Panc1 (cell line): ENCODE measurements at regions not wholly inside any gene's neighbourhood (a gene's known extent, or its start where the extent isn't known, plus 50 kb on each side); places are given as distances from the start of the nearest gene placed in this dataset.

ENCODE experiments used
- ATAC-seq: fragments of 200-7000 bp; cut with Tn5 transposase; 2 replicates; pipeline ENCODE4 v1.9.1; 2020; ENCODE audit warnings: mild to moderate bottlenecking, moderate library complexity
- BruUV-seq: library from RNA; stranded (reverse); fragments of 400-500 nt; replicated peaks from 2 replicates; lab custom pipeline; 2021; lab: Mats Ljungman, UMichigan
- CTCF ChIA-PET: fragments of 300-600 bp; sonication (Branson Sonifier 250); formaldehyde crosslinking; loops from one replicate; lab custom pipeline; 2022; ENCODE audit warnings: antibody characterized with exemption; lab: Charles Lee
- POLR2A ChIA-PET: fragments of 300-600 bp; sonication (Branson Sonifier 250); formaldehyde crosslinking; loops from one replicate; lab custom pipeline; 2022; ENCODE audit warnings: antibody characterized with exemption; lab: Charles Lee
- DNase-seq: peaks from one replicate; pipeline ENCODE4 v3.0.0-alpha.2; 2010; ENCODE audit warnings: low read depth, low spot score
- H3K27ac ChIP-seq: 2 replicates; pipeline ENCODE4 v1.5.1; 2011; ENCODE audit warnings: mild to moderate bottlenecking, low read length, inconsistent platforms
- H3K27me3 ChIP-seq: fragments of 200-500 bp; sonication (Bioruptor generic); 2 replicates; pipeline ENCODE4 v1.6.0; 2014; ENCODE audit warnings: low read length, inconsistent platforms; ENCODE audit not compliant: control insufficient read depth, insufficient read depth
- H3K36me3 ChIP-seq: fragments of 200-500 bp; sonication (Bioruptor generic); 2 replicates; pipeline ENCODE4 v1.5.1; 2014; ENCODE audit warnings: inconsistent platforms, mild to moderate bottlenecking, low read length, moderate library complexity; ENCODE audit not compliant: control insufficient read depth, insufficient read depth
- H3K4me1 ChIP-seq: 2 replicates; pipeline ENCODE4 v1.5.1; 2011; ENCODE audit warnings: inconsistent platforms, mild to moderate bottlenecking, low read length, moderate library complexity; ENCODE audit not compliant: control insufficient read depth, insufficient read depth
- H3K4me3 ChIP-seq, 2 experiments: 2 replicates each; pipeline ENCODE4 v1.5.1; 2011 to 2012; ENCODE audit warnings: low read depth in 2 of 2, low read length in 2 of 2, mild to moderate bottlenecking in 2 of 2, inconsistent platforms in 1 of 2, moderate library complexity in 1 of 2
- H3K9me3 ChIP-seq: fragments of 200-500 bp; sonication (Bioruptor generic); 2 replicates; pipeline ENCODE4 v1.5.1; 2014; ENCODE audit warnings: low read depth, mild to moderate bottlenecking, inconsistent platforms, low read length, moderate library complexity; ENCODE audit not compliant: control insufficient read depth, insufficient read depth
- POLR2AphosphoS5 ChIP-seq: IDR thresholded peaks from 2 replicates; pipeline ENCODE4 v1.6.1; 2012; ENCODE audit warnings: mild to moderate bottlenecking, low read depth, low read length, moderate library complexity
- SIN3A ChIP-seq: IDR thresholded peaks from 2 replicates; pipeline ENCODE4 v1.6.1; 2012; ENCODE audit warnings: low read depth, mild to moderate bottlenecking, low read length, moderate library complexity, borderline replicate concordance; ENCODE audit not compliant: insufficient read depth
- TCF7L2 ChIP-seq: IDR thresholded peaks from 2 replicates; pipeline ENCODE4 v1.6.1; 2011; ENCODE audit warnings: mild to moderate bottlenecking, low read depth, low read length, inconsistent platforms
- in situ Hi-C: cut with HindIII; loops from 2 replicates; pipeline ENCODE4 v1.10.0; 2016; ENCODE audit warnings: low sequenced_read_pairs, low pct_unique_long_range_greater_than_20kb
- intact Hi-C: fragments of 100-400 bp; cut with micrococcal nuclease; formaldehyde crosslinking; loops from one replicate; pipeline ENCODE4 v1.10.0; 2022; ENCODE audit not compliant: unreplicated experiment
- TF ChIP-seq, protein P1 (sequence below): fragments of 450-650 bp; IDR thresholded peaks from 2 replicates; pipeline ENCODE4 v1.5.1; 2017; ENCODE audit warnings: mild to moderate bottlenecking
- TF ChIP-seq, protein P2 (sequence below), 2 experiments: IDR thresholded peaks; 2 replicates each; pipeline ENCODE4 v1.6.1; 2011 to 2012; ENCODE audit warnings: low read depth in 2 of 2, control low read depth in 1 of 2, low read length in 1 of 2, mild to moderate bottlenecking in 1 of 2, moderate library complexity in 1 of 2; ENCODE audit not compliant: insufficient read depth in 1 of 2

DNA sequence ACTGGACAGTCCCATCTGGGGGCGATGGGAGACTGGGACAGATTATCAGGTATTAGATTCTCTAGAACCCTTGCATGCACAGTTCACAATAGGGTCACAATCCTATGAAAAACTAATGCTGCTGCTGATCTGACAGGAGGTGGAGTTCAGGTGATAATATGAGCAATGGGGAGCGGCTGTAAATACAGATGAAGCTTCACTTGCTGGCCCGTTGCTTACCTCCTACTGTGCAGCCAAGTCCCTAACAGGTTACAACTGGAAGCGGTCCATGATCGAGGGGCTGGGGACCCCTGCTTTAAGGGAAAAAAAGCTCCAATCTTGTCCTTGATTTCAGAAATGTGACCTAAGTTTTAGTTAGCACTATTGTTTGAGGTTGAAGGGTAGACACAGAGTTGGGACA is 175.2 kb downstream of the ZNF330 start:
- ChIA-PET POLR2A (no interaction called here), CTCF (no interaction called here)
- no peak for TF ChIP-seq POLR2AphosphoS5
- TF ChIP-seq TCF7L2 = no peak
- TF ChIP-seq, protein P1, sequence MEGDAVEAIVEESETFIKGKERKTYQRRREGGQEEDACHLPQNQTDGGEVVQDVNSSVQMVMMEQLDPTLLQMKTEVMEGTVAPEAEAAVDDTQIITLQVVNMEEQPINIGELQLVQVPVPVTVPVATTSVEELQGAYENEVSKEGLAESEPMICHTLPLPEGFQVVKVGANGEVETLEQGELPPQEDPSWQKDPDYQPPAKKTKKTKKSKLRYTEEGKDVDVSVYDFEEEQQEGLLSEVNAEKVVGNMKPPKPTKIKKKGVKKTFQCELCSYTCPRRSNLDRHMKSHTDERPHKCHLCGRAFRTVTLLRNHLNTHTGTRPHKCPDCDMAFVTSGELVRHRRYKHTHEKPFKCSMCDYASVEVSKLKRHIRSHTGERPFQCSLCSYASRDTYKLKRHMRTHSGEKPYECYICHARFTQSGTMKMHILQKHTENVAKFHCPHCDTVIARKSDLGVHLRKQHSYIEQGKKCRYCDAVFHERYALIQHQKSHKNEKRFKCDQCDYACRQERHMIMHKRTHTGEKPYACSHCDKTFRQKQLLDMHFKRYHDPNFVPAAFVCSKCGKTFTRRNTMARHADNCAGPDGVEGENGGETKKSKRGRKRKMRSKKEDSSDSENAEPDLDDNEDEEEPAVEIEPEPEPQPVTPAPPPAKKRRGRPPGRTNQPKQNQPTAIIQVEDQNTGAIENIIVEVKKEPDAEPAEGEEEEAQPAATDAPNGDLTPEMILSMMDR = no peak
- no peak for TF ChIP-seq SIN3A
- TF ChIP-seq, protein P2, sequence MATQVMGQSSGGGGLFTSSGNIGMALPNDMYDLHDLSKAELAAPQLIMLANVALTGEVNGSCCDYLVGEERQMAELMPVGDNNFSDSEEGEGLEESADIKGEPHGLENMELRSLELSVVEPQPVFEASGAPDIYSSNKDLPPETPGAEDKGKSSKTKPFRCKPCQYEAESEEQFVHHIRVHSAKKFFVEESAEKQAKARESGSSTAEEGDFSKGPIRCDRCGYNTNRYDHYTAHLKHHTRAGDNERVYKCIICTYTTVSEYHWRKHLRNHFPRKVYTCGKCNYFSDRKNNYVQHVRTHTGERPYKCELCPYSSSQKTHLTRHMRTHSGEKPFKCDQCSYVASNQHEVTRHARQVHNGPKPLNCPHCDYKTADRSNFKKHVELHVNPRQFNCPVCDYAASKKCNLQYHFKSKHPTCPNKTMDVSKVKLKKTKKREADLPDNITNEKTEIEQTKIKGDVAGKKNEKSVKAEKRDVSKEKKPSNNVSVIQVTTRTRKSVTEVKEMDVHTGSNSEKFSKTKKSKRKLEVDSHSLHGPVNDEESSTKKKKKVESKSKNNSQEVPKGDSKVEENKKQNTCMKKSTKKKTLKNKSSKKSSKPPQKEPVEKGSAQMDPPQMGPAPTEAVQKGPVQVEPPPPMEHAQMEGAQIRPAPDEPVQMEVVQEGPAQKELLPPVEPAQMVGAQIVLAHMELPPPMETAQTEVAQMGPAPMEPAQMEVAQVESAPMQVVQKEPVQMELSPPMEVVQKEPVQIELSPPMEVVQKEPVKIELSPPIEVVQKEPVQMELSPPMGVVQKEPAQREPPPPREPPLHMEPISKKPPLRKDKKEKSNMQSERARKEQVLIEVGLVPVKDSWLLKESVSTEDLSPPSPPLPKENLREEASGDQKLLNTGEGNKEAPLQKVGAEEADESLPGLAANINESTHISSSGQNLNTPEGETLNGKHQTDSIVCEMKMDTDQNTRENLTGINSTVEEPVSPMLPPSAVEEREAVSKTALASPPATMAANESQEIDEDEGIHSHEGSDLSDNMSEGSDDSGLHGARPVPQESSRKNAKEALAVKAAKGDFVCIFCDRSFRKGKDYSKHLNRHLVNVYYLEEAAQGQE (IDR thresholded peaks at IDR 0.05; ENCODE audit: insufficient read depth in 1 of 2, low read depth in 2 of 2, low read length in 1 of 2) = no peak
- Histone ChIP-seq H3K9me3 (no peaks in the 10 kb centered on the region), H3K27me3 (no peaks in the 10 kb centered on the region), H3K4me1 (no peaks in the 10 kb centered on the region), H3K36me3 (no peaks in the 10 kb centered on the region), H3K27ac (no peak overlapping the region), H3K4me3 (no peak overlapping the region)
- no TSS peak for BruUV-seq
- intact Hi-C loops (no loop called here), in situ Hi-C loops (no loop called here)
- DNase-seq (no peak), ATAC-seq (no peak)

DNA sequence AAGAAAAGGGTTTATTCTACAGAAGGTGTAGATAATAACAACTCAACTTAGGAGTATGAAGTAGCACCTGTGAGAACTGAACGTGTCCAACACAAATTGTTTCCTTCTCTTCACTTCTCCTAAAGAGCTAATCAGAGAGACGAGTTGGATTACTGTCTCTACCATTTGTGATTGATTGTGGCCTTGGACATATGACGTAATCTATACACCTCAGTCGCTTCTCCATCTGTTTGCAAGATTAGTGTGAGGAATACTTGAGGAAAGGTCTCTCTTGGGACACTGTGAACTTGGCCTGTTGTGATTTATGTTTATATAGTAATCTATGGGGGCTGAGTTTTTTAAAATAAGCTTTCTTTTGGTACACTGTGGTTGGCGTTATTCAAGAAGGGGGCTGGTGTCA is 182.0 kb downstream of the ZNF330 start:
- ATAC-seq = no peak
- H3K36me3 ChIP-seq = no peaks in the 10 kb centered on the region
- no peak for DNase-seq
- intact Hi-C loops (no loop called here), in situ Hi-C loops (no loop called here)
- no peak for TF ChIP-seq SIN3A
- no peak for TF ChIP-seq POLR2AphosphoS5
- TF ChIP-seq, protein P1 = no peak
- no peak for TF ChIP-seq TCF7L2
- TF ChIP-seq, protein P2 (IDR thresholded peaks at IDR 0.05; ENCODE audit: insufficient read depth in 1 of 2, low read depth in 2 of 2, low read length in 1 of 2) = no peak
- H3K27me3 ChIP-seq = no peaks in the 10 kb centered on the region
- no peaks in the 10 kb centered on the region for H3K4me1 ChIP-seq
- ChIA-PET CTCF (no interaction called here), POLR2A (no interaction called here)
- no peak overlapping the region for H3K27ac ChIP-seq
- no peaks in the 10 kb centered on the region for H3K9me3 ChIP-seq
- no TSS peak for BruUV-seq
- H3K4me3 ChIP-seq = no peak overlapping the region
